ENCODE measurements at regions not wholly inside any gene's neighbourhood (a gene's known extent, or its start where the extent isn't known, plus 50 kb on each side); places are given as distances from the start of the nearest gene placed in this dataset.

GRCh38 chr10:2993636-2994035 is 73.7 kb upstream of the PFKP start:
- no peak overlapping the region for H3K4me3 ChIP-seq (ENCODE audit: low read depth, low read length)
- DNase-seq (ENCODE audit: low read depth), result no peak
- no peak for TF ChIP-seq CTCF (IDR thresholded peaks at IDR 0.05; ENCODE audit: insufficient read depth, low read length)

- DNase-seq (ENCODE audit: low read depth), result no peak
- peak; percentile 21 for TF ChIP-seq CTCF (IDR thresholded peaks at IDR 0.05; ENCODE audit: insufficient read depth, low read length)
- H3K4me3 ChIP-seq (ENCODE audit: low read depth, low read length), result no peak overlapping the region
Observed at GRCh38 chr10:2992401-2993198, 74.7 kb upstream of the PFKP start.

- TF ChIP-seq CTCF (IDR thresholded peaks at IDR 0.05; ENCODE audit: insufficient read depth, low read length), result no peak
- DNase-seq (ENCODE audit: low read depth), result no peak
- H3K4me3 ChIP-seq (ENCODE audit: low read depth, low read length), result no peak overlapping the region
Observed at GRCh38 chr10:2990764-2991163, 76.6 kb upstream of the PFKP start.

GRCh38 chr10:2989292-2989947 is 77.9 kb upstream of the PFKP start:
- no peak for TF ChIP-seq CTCF (IDR thresholded peaks at IDR 0.05; ENCODE audit: insufficient read depth, low read length)
- no peak for DNase-seq (ENCODE audit: low read depth)
- H3K4me3 ChIP-seq (ENCODE audit: low read depth, low read length), result no peak overlapping the region

- no peak for DNase-seq (ENCODE audit: low read depth)
- no peak for TF ChIP-seq CTCF (IDR thresholded peaks at IDR 0.05; ENCODE audit: insufficient read depth, low read length)
- H3K4me3 ChIP-seq (ENCODE audit: low read depth, low read length), result no peak overlapping the region
Observed at GRCh38 chr10:2987185-2987768, 80.1 kb upstream of the PFKP start.

- no peak overlapping the region for H3K4me3 ChIP-seq (ENCODE audit: low read depth, low read length)
- TF ChIP-seq CTCF (IDR thresholded peaks at IDR 0.05; ENCODE audit: insufficient read depth, low read length), result no peak
- no peak for DNase-seq (ENCODE audit: low read depth)
Observed at GRCh38 chr10:2986391-2986801, 81.0 kb upstream of the PFKP start.
